ENCODE measurements at regions not wholly inside any gene's neighbourhood (a gene's known extent, or its start where the extent isn't known, plus 50 kb on each side); places are given as distances from the start of the nearest gene placed in this dataset.
"Not testable (repeated sequence)": the region's sequence is repeated elsewhere in the genome, so short reads cannot be mapped to it uniquely, and the experiment has no call there.

DNA sequence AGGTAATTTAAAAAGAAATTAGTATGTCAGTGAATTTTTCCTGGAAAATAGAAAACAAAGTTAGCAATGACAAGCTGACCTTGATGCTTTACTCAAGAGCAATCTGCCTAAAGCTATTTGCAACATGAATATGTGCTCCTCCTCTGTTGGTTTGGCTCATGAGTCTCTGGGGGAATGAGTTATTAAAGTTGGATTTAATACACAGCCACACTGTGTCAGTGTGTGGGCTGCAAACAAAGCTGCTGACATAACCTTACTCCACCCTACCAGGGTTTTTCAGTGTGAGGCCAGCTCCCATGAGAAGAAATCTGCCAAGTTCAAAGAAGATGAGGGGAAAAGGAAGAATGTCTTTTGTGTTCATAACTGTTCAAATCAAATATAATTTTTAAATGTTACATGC lies 280.5 kb downstream of the TLL1 start:
- DNase-seq = no peak

DNA sequence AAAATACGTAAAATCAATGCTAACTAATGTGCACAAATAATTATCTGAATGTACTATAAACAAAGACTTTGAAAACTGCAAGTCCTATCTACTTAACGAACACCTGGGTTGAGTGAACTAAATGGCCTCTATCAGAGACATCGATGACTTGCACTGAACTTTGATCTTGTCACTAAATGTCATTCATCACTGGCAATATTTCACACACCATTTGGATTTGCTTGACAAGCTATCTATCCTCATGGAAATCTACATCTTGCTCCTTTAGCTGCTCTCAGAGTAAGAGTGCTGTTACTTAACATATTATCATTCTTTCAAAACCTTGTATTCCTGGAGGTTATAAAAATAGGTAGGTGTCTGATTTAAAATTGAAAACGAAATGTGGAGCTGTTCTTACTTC lies 289.3 kb downstream of the TLL1 start:
- DNase-seq = no peak

DNA sequence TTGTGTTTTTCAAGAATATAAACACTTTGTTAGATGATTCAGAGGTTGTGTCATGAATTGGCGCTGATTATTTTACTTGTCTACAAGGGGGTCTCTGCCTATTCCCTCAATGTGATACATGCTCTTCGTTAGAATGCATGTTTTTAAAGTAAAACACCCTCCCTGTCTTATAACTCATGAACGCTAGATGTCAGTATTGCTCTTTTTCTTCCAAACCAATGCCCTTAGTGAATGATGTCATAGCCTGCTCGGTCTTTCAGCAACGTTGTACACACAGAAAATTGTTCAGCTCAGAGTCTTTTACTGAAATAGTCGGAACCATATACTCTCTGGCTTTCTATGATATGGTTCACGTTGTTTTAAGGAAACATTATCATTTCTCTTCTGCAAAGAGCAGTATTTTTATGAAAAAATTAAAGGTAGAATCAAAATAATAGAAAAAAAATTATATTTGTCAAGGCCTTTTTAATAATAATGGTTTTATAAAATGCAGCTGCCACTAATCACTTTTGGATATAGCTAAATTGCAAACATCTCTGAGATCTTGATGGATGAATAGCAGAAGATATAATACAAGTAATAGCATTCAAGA lies 292.9 kb downstream of the TLL1 start:
- peak; percentile 66 for DNase-seq

DNA sequence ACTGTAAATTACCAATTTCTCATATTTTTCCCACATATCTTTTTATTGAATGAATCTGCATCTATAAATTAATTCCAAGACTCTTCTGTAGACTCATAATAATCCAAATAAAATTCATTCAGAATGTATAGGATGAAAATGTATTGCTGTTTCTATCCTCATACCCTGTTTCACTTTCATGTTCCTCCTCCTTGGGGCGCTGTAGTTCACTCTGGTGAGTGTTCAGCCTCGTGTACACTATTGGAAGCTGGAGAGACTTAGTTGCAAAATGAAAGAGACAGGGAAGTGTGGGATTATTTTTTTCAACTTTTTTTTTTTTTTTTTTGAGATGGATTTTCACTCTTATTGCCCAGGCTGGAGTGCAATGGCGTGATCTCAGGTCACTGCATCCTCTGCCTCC lies 296.1 kb downstream of the TLL1 start:
- DNase-seq = no peak

- DNase-seq = no peak
Observed at GRCh38 chr4:166172619-166173018, 299.6 kb downstream of the TLL1 start.

GRCh38 chr4:166174717-166175490 lies 301.9 kb downstream of the TLL1 start:
- DNase-seq = no peak

DNA sequence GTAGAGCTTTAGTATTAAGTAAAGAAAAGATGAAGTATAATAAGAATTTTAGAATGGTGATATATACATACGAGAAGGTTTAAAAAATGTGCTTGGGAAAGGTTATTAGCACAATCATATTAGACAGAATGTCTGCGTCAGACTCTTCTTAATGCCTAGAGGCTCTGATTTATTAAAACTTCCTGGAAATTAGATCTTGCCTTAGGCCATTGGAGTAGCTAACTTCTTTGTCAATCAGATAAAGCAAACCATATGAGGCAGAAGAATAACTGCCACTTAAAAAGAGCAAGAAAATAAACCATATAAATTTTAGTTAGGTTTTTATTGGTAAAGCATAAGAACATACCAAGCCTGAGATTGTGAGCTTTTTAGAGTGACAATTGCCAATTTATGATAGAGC lies 309.1 kb downstream of the TLL1 start:
- DNase-seq = no peak

DNA sequence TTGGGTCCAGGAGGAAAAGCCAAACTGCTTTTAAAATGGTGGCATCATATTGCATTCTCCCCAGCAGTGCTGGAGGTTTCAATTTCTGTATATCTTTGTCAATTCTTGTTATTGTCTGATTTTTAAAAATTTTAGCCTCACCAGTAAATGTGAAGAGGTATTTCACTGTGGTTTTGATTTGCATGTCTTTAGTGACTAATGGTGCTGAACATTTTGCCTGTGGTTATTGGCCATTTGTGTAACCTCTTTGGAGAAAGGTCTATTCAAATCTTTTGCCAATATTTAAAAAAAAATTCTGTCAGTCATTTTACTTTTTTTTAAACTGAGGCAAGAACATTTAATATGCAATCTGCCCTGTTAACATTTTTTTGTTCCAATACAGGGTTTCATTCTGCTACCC lies 322.1 kb downstream of the TLL1 start:
- DNase-seq = no peak

DNA sequence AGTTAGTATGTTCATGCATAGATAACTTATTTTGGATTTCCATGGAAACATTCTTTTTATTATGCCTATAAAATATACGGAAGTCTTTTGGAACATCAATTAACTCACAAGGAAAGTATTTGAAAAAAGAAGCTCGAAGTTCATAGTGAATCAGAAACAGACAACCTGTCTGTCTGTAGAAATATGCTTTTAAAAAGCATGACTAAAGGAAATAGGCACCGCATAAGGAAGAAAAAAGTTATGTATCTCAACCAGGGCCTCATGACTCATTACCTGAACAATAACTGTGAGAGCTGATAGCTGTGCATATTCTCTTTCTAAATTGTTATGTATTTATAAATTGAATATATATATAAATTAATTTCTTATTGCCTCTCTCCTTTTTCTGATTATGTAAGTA lies 324.1 kb downstream of the TLL1 start:
- DNase-seq = no peak

DNA sequence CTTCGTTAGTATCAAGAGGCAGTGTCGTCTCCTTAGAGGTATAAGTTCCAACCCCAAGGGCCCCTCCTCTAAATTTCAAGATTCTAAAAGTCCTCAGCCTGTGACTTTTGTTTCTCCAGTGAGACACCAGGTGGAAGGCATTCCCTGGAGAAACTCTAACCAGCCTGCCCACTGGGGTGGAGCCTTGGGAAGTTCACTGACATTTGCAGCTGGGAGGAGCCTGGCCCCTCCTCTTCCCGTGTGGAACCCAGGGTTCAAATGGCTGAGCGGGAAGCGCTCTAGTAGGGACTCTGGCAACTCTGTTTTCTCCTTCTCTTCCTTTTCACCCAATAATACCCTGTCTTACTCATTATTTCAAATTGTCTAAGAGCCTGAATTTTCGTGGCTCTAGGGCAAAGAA lies 325.0 kb downstream of the TLL1 start:
- no peak for DNase-seq

GRCh38 chr4:166198516-166199310 lies 325.7 kb downstream of the TLL1 start:
- no peak for DNase-seq

DNA sequence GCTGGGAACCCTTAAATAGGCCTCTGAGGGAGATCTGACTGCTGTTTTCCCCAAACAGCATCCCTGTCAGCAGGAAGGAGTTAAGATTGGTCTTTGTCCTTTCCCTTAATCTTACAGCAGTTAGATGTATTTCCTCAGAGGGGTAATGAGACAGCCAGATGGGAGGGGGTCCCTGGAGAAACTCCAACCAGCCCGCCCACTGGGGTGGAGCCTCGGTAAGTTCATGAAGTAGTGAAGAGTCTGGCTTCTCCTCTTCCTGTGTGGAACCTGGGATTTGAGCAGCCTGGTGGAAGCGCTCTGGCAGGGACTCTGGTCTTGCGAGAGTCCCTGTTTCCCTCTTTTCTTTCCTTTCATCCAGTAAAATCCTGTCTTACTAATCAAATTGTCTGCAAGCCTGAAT lies 330.0 kb downstream of the TLL1 start:
- no peak for DNase-seq

GRCh38 chr4:166212326-166212725 lies 339.3 kb downstream of the TLL1 start:
- not testable (repeated sequence) for DNase-seq

DNA sequence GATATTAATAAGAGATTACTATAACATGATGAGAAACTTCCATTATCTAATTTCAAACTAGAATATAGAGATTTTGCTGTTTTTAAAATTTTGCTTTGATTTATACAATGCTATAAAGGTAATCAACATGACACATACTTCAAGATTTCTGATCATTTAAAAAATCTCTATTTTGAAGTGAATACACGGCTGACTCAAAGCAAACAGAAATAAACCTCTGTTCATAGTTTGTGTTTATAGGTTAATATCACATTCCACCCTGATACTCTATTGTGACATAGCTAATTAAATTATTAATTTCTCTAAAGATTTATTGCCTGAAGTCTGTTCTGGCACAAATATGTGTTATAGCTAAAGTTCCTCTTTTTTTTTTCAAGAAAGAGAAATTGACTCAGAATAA lies 349.2 kb downstream of the TLL1 start:
- DNase-seq = no peak

GRCh38 chr4:166228112-166228511 lies 355.1 kb downstream of the TLL1 start:
- no peak for DNase-seq

DNA sequence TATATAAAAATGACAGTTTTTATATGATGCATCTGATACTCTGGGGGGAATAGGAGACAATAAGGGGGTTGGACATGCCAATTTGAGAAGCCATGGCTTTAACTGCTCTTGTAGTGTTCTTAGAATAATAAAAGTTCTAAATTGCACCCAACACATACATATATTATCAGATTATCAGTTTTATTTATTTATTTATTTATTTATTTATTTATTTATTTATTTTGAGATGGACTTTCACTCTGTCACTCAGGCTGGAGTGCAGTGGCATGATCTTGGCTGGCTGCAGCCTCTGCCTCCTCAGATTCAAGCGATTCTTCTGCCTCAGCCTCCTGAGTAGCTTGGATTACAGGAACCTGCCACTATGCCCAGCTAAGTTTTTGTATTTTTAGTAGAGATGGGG lies 356.8 kb downstream of the TLL1 start:
- DNase-seq = no peak

- no peak for DNase-seq
Observed at GRCh38 chr4:166230841-166231240, 357.8 kb downstream of the TLL1 start.

DNA sequence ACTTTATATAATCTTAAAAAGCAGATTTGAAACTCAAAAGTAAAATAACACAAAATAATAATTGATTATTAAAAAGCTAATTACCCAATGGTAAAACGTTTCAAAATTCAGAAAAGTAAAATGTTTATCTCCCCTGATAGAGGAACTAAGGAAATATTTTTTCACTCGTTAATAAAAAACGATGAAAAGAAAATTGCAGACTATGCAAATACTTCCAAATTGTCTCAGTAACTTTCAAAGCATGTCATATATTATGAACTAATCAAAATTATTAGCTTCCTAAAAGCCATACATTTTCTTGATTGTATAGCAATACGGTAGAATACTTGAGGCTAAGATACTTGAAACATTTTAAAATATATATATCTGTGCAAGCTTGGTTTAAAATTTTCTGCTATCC lies 366.3 kb downstream of the TLL1 start:
- DNase-seq = no peak

DNA sequence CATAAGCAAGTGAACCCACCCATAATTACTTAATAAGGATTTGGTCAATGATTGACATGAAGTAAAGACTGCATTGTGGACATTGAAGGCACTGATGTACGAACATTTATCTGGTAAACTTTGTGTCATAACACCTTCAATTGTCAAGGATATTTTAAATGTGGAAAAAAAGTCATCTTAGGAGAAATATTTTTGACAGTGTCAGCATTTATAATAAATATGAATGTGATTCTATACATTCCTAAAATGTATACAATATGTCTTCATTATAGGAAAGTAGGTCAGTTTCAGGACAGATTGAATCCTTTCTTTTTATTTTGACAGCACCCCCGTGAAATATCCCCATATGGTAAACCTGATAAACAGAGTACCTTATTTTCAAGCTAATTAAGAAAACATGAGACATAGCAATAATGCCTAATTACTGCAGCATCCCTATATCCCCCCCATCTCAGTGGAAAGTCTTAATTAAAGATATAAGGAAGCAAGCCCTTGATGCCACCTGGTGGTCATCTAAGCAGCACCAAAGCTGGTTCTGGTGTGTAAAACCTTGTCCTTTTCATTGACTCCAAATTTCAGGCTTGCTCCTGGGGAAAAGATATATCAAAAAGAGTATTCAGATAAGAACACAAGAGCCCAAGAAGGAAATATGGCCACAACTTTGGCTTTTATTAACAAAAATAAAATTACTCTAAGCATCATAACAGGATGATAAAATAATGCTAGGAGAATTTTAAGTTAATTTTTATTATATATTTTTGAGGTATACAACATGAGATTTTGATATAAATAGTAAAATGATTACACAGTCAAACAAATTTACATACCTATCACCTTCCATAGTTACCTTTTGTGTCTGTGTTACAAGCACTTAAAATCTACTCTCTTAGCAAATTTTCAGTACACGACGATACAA lies 379.7 kb downstream of the TLL1 start:
- DNase-seq = peak; percentile 0

DNA sequence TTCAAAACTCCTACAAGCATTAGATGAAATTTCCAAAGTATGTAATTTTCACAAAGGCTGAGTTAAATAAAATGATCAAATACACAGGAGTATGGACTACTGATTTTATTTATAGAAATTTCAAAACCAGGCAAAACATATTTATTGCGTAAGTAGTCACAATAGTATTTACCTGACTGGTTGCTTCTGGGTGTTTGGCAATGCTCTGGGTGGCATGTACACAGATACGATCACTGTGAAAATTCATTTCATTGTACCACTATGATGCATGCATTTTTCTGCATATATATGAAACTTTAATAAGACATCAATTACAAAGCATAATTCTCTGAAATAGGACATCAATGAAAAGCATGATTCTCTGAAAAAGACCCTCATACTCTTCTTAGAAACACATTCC lies 384.2 kb downstream of the TLL1 start:
- no peak for DNase-seq

DNA sequence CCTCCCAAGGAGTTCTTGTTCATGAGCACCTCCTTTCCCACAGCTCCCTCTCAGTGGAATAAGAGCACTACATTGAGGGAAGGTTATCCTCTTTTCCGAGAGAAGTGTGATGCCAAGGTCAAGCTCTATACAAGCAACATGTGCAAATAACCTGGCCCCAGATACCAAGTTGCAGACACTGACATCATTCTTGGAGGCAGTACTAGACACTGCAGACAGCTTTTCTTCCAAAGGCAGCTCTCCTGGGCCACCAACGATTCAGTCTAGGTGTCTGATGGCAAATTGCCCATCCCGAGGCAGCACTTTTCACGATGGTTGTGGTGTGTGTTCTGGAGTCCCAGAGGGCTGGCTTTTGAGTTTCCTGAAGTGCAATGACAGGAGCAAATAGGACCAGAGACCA lies 384.9 kb downstream of the TLL1 start:
- DNase-seq = peak; percentile 10

- no peak for DNase-seq
Observed at GRCh38 chr4:166259081-166259480, 386.0 kb downstream of the TLL1 start.

- no peak for DNase-seq
Observed at GRCh38 chr4:166274136-166274761, 401.2 kb downstream of the TLL1 start.
